Ishikawa (cell line): ENCODE measurements at regions not wholly inside any gene's neighbourhood (a gene's known extent, or its start where the extent isn't known, plus 50 kb on each side); places are given as distances from the start of the nearest gene placed in this dataset.

Experiments
- CEBPB ChIP-seq: IDR thresholded peaks from 2 replicates; pipeline ENCODE4 v1.6.1; 2012
- EGR1 ChIP-seq: IDR thresholded peaks from 2 replicates; pipeline ENCODE4 v1.6.1; 2012
- EP300 ChIP-seq: IDR thresholded peaks from 2 replicates; pipeline ENCODE4 v1.6.1; 2012; ENCODE audit warnings: borderline replicate concordance
- MAX ChIP-seq: IDR thresholded peaks from 2 replicates; pipeline ENCODE4 v1.6.1; 2012
- RAD21 ChIP-seq: IDR thresholded peaks from 2 replicates; pipeline ENCODE4 v1.6.1; 2012; ENCODE audit warnings: low read depth
- REST ChIP-seq: IDR thresholded peaks from 2 replicates; pipeline ENCODE4 v1.6.1; 2012; ENCODE audit warnings: low read depth, mild to moderate bottlenecking
- TAF1 ChIP-seq: IDR thresholded peaks from 2 replicates; pipeline ENCODE4 v1.6.1; 2012; ENCODE audit warnings: low read depth, mild to moderate bottlenecking
- TEAD4 ChIP-seq: IDR thresholded peaks from 2 replicates; pipeline ENCODE4 v1.6.1; 2012
- YY1 ChIP-seq: IDR thresholded peaks from 2 replicates; pipeline ENCODE4 v1.6.1; 2012; ENCODE audit warnings: low read depth
- ZBTB7A ChIP-seq: IDR thresholded peaks from 2 replicates; pipeline ENCODE4 v1.6.1; 2012; ENCODE audit warnings: low read depth

GRCh38 chr12:66859751-66860440 is 181.0 kb upstream of the GRIP1 start:
- TF ChIP-seq MAX (no peak), EGR1 (no peak), EP300 (no peak), TEAD4 (no peak), RAD21 (no peak), TAF1 (no peak), YY1 (no peak), CEBPB (no peak), REST (no peak), ZBTB7A (no peak)
